Osteoblast (primary cell): ENCODE measurements at regions not wholly inside any gene's neighbourhood (a gene's known extent, or its start where the extent isn't known, plus 50 kb on each side); places are given as distances from the start of the nearest gene placed in this dataset.

Experiments
- DNase-seq: peaks from one replicate; pipeline ENCODE4 v3.0.0; 2011; ENCODE audit warnings: low spot score, mixed read lengths; ENCODE audit not compliant: insufficient read length; ENCODE audit errors: missing footprints
- H2AFZ ChIP-seq: 2 replicates; pipeline ENCODE4 v1.6.0; 2011; ENCODE audit warnings: mild to moderate bottlenecking, low read length
- H3K27ac ChIP-seq: 2 replicates; pipeline ENCODE4 v1.5.1; 2011; ENCODE audit warnings: mild to moderate bottlenecking, low read depth, low read length, moderate library complexity
- H3K27me3 ChIP-seq: 2 replicates; pipeline ENCODE4 v1.6.0; 2012; ENCODE audit warnings: mild to moderate bottlenecking, control low read depth, inconsistent platforms, low read length, moderate library complexity; ENCODE audit not compliant: insufficient read depth
- H3K36me3 ChIP-seq: 2 replicates; pipeline ENCODE4 v1.5.1; 2011; ENCODE audit warnings: mild to moderate bottlenecking, low read length, control low read depth, moderate library complexity; ENCODE audit not compliant: insufficient read depth
- H3K4me1 ChIP-seq: 2 replicates; pipeline ENCODE4 v1.5.1; 2011; ENCODE audit warnings: mild to moderate bottlenecking, low read length, control low read depth, moderate library complexity; ENCODE audit not compliant: insufficient read depth
- H3K4me2 ChIP-seq: 2 replicates; pipeline ENCODE4 v1.6.0; 2011; ENCODE audit warnings: mild to moderate bottlenecking, low read length; ENCODE audit not compliant: insufficient read depth
- H3K4me3 ChIP-seq: fragments of 200-600 bp; sonication (generic); 3 replicates; pipeline ENCODE4 v1.5.1; 2012; ENCODE audit warnings: mild to moderate bottlenecking, low read length, inconsistent platforms; ENCODE audit not compliant: insufficient read depth
- H3K79me2 ChIP-seq: 2 replicates; pipeline ENCODE4 v1.6.0; 2012; ENCODE audit warnings: mild to moderate bottlenecking, low read length, control low read depth, inconsistent platforms; ENCODE audit not compliant: insufficient read depth
- H3K9me3 ChIP-seq: 2 replicates; pipeline ENCODE4 v1.5.1; 2011; ENCODE audit warnings: low read depth, low read length, control low read depth
- H4K20me1 ChIP-seq: 2 replicates; pipeline ENCODE4 v1.6.0; 2012; ENCODE audit warnings: mild to moderate bottlenecking, low read length, control low read depth; ENCODE audit not compliant: insufficient read depth
- CTCF ChIP-seq: IDR thresholded peaks from 2 replicates; pipeline ENCODE4 v1.5.1; 2011; ENCODE audit warnings: mild to moderate bottlenecking, low read depth, low read length, moderate library complexity; ENCODE audit errors: extremely low read depth

- no peak for DNase-seq
- H3K27me3 ChIP-seq, result peaks cover 5% of the 10 kb centered on the region
- H3K4me2 ChIP-seq, result no peak overlapping the region
- no peak overlapping the region for H2AFZ ChIP-seq
- H3K36me3 ChIP-seq, result no peaks in the 10 kb centered on the region
- no peaks in the 10 kb centered on the region for H3K9me3 ChIP-seq
- no peaks in the 10 kb centered on the region for H4K20me1 ChIP-seq
- no peak for TF ChIP-seq CTCF
- no peaks in the 10 kb centered on the region for H3K79me2 ChIP-seq
- H3K4me1 ChIP-seq, result no peaks in the 10 kb centered on the region
- no peak overlapping the region for H3K4me3 ChIP-seq
- H3K27ac ChIP-seq, result no peak overlapping the region
Measured at GRCh38 chr18:34942276-34942675, 98.9 kb upstream of the MAPRE2 start.

- Histone ChIP-seq H2AFZ (no peak overlapping the region), H4K20me1 (no peaks in the 10 kb centered on the region), H3K79me2 (no peaks in the 10 kb centered on the region), H3K9me3 (no peaks in the 10 kb centered on the region), H3K36me3 (no peaks in the 10 kb centered on the region), H3K4me2 (no peak overlapping the region), H3K4me3 (no peak overlapping the region), H3K4me1 (no peaks in the 10 kb centered on the region), H3K27ac (no peak overlapping the region), H3K27me3 (peaks cover 5% of the 10 kb centered on the region)
- no peak for TF ChIP-seq CTCF
- no peak for DNase-seq
Measured at GRCh38 chr18:34942975-34943374, 98.2 kb upstream of the MAPRE2 start.

GRCh38 chr18:34943587-34943986 lies 97.6 kb upstream of the MAPRE2 start:
- Histone ChIP-seq H3K27me3 (peaks cover 5% of the 10 kb centered on the region), H3K79me2 (no peaks in the 10 kb centered on the region), H3K9me3 (no peaks in the 10 kb centered on the region), H3K4me3 (no peak overlapping the region), H3K4me2 (no peak overlapping the region), H2AFZ (no peak overlapping the region), H3K27ac (no peak overlapping the region), H3K36me3 (no peaks in the 10 kb centered on the region), H4K20me1 (no peaks in the 10 kb centered on the region), H3K4me1 (no peaks in the 10 kb centered on the region)
- no peak for DNase-seq
- no peak for TF ChIP-seq CTCF

- Histone ChIP-seq H3K27me3 (peaks cover 5% of the 10 kb centered on the region), H3K4me3 (no peak overlapping the region), H3K36me3 (no peaks in the 10 kb centered on the region), H3K27ac (no peak overlapping the region), H3K4me1 (no peaks in the 10 kb centered on the region), H4K20me1 (no peaks in the 10 kb centered on the region), H3K4me2 (no peak overlapping the region), H3K79me2 (no peaks in the 10 kb centered on the region), H3K9me3 (no peaks in the 10 kb centered on the region), H2AFZ (no peak overlapping the region)
- no peak for DNase-seq
- no peak for TF ChIP-seq CTCF
Measured at GRCh38 chr18:34947711-34948125, 93.5 kb upstream of the MAPRE2 start.
